HEK293 (cell line): ENCODE measurements at regions not wholly inside any gene's neighbourhood (a gene's known extent, or its start where the extent isn't known, plus 50 kb on each side); places are given as distances from the start of the nearest gene placed in this dataset.

Experiments
- EGR2 ChIP-seq: fragments of 450-650 bp; formaldehyde crosslinking; IDR thresholded peaks from 2 replicates; pipeline ENCODE4 v1.5.1; 2016; ENCODE audit warnings: low read depth, missing biosample characterization, missing genetic modification characterization
- HOXC10 ChIP-seq: sonication (generic); formaldehyde crosslinking; IDR thresholded peaks from 2 replicates; pipeline ENCODE4 v1.8.1; 2023; ENCODE audit warnings: mild to moderate bottlenecking, missing genetic modification reagents
- MZF1 ChIP-seq: fragments of 450-650 bp; formaldehyde crosslinking; IDR thresholded peaks from 2 replicates; pipeline ENCODE4 v1.5.1; 2017; ENCODE audit warnings: missing biosample characterization, missing genetic modification characterization, borderline replicate concordance
- SCRT2 ChIP-seq: fragments of 450-650 bp; formaldehyde crosslinking; IDR thresholded peaks from 2 replicates; pipeline ENCODE4 v1.5.1; 2016; ENCODE audit warnings: missing biosample characterization, missing genetic modification characterization
- ZNF16 ChIP-seq: fragments of 450-650 bp; formaldehyde crosslinking; IDR thresholded peaks from 2 replicates; pipeline ENCODE4 v1.5.1; 2016; ENCODE audit warnings: low read depth, missing biosample characterization, missing genetic modification characterization
- ZNF175 ChIP-seq: fragments of 450-650 bp; formaldehyde crosslinking; IDR thresholded peaks from 2 replicates; pipeline ENCODE4 v1.5.1; 2016; ENCODE audit warnings: missing biosample characterization, missing genetic modification characterization
- ZNF274 ChIP-seq, 2 experiments: fragments of 200-500 bp in 1 of 2; fragments of 450-650 bp in 1 of 2; sonication (Bioruptor generic) in 1 of 2; formaldehyde crosslinking in 1 of 2; IDR thresholded peaks; 2 replicates each; pipeline versions ENCODE4 v1.5.1 to v1.6.1; 2014 to 2016; ENCODE audit warnings: borderline replicate concordance in 1 of 2, inconsistent platforms in 1 of 2, low read length in 1 of 2, missing biosample characterization in 1 of 2, missing genetic modification characterization in 1 of 2
- ZNF426 ChIP-seq: fragments of 450-650 bp; formaldehyde crosslinking; IDR thresholded peaks from 2 replicates; pipeline ENCODE4 v1.5.1; 2017; ENCODE audit warnings: missing biosample characterization, missing genetic modification characterization, mild to moderate bottlenecking, inconsistent platforms, moderate library complexity
- TF ChIP-seq, protein P1 (sequence below): fragments of 450-650 bp; formaldehyde crosslinking; conservative IDR thresholded peaks from 2 replicates; pipeline ENCODE4 v1.5.1; 2016; ENCODE audit warnings: low read depth, missing biosample characterization, missing genetic modification characterization
- TF ChIP-seq, protein P2 (sequence below): fragments of 450-650 bp; formaldehyde crosslinking; IDR thresholded peaks from 2 replicates; pipeline ENCODE4 v1.5.1; 2016; ENCODE audit warnings: missing biosample characterization, missing genetic modification characterization
- TF ChIP-seq, protein P3 (sequence below): fragments of 450-650 bp; formaldehyde crosslinking; IDR thresholded peaks from 2 replicates; pipeline ENCODE4 v1.5.1; 2016; ENCODE audit warnings: missing biosample characterization, missing genetic modification characterization, low read depth
- TF ChIP-seq, protein P4 (sequence below): fragments of 450-650 bp; formaldehyde crosslinking; IDR thresholded peaks from 2 replicates; pipeline ENCODE4 v1.5.1; 2016; ENCODE audit warnings: missing biosample characterization, missing genetic modification characterization
- TF ChIP-seq, protein P5 (sequence below): fragments of 450-650 bp; formaldehyde crosslinking; IDR thresholded peaks from 2 replicates; pipeline ENCODE4 v1.5.1; 2016; ENCODE audit warnings: missing biosample characterization, missing genetic modification characterization
- TF ChIP-seq, protein P6 (sequence below): fragments of 450-650 bp; formaldehyde crosslinking; IDR thresholded peaks from 2 replicates; pipeline ENCODE4 v1.5.1; 2016; ENCODE audit warnings: missing biosample characterization, missing genetic modification characterization

DNA sequence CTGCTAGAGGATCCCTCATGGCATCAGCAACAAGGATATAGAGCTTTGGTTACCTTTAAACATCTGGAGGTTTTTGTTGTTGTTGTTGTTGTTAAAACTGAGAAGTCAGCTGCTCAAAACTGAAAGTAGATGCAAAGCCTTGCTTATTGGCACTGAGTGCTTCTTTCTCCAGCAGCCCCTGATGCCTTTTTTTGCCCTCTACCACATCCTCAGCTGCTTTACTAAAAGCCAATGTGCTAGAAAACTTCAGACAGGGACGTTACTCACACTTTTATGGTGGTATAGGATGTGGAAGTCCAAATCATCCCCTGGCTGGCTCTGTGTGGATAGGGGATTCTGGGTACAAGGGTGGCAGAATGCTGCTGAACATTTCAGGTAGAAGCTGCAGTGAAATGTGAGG lies 78.3 kb upstream of the CHST9 start:
- TF ChIP-seq, protein P1, sequence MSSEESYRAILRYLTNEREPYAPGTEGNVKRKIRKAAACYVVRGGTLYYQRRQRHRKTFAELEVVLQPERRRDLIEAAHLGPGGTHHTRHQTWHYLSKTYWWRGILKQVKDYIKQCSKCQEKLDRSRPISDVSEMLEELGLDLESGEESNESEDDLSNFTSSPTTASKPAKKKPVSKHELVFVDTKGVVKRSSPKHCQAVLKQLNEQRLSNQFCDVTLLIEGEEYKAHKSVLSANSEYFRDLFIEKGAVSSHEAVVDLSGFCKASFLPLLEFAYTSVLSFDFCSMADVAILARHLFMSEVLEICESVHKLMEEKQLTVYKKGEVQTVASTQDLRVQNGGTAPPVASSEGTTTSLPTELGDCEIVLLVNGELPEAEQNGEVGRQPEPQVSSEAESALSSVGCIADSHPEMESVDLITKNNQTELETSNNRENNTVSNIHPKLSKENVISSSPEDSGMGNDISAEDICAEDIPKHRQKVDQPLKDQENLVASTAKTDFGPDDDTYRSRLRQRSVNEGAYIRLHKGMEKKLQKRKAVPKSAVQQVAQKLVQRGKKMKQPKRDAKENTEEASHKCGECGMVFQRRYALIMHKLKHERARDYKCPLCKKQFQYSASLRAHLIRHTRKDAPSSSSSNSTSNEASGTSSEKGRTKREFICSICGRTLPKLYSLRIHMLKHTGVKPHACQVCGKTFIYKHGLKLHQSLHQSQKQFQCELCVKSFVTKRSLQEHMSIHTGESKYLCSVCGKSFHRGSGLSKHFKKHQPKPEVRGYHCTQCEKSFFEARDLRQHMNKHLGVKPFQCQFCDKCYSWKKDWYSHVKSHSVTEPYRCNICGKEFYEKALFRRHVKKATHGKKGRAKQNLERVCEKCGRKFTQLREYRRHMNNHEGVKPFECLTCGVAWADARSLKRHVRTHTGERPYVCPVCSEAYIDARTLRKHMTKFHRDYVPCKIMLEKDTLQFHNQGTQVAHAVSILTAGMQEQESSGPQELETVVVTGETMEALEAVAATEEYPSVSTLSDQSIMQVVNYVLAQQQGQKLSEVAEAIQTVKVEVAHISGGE (tag by site-specific recombination): no peak
- TF ChIP-seq MZF1 (tag by site-specific recombination) (no peak), ZNF274 (IDR thresholded peaks at IDR 0.05; ENCODE audit: low read length) (no peak), ZNF274 (tag by site-specific recombination; IDR thresholded peaks at IDR 0.05; ENCODE audit: borderline replicate concordance) (no peak), ZNF16 (tag by site-specific recombination) (no peak), ZNF426 (no peak), ZNF175 (tag by site-specific recombination) (no peak), SCRT2 (tag by site-specific recombination) (no peak), EGR2 (tag by site-specific recombination) (no peak), HOXC10 (CRISPR knock-in tag) (no peak)
- TF ChIP-seq, protein P2, sequence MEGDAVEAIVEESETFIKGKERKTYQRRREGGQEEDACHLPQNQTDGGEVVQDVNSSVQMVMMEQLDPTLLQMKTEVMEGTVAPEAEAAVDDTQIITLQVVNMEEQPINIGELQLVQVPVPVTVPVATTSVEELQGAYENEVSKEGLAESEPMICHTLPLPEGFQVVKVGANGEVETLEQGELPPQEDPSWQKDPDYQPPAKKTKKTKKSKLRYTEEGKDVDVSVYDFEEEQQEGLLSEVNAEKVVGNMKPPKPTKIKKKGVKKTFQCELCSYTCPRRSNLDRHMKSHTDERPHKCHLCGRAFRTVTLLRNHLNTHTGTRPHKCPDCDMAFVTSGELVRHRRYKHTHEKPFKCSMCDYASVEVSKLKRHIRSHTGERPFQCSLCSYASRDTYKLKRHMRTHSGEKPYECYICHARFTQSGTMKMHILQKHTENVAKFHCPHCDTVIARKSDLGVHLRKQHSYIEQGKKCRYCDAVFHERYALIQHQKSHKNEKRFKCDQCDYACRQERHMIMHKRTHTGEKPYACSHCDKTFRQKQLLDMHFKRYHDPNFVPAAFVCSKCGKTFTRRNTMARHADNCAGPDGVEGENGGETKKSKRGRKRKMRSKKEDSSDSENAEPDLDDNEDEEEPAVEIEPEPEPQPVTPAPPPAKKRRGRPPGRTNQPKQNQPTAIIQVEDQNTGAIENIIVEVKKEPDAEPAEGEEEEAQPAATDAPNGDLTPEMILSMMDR: no peak
- TF ChIP-seq, protein P3, sequence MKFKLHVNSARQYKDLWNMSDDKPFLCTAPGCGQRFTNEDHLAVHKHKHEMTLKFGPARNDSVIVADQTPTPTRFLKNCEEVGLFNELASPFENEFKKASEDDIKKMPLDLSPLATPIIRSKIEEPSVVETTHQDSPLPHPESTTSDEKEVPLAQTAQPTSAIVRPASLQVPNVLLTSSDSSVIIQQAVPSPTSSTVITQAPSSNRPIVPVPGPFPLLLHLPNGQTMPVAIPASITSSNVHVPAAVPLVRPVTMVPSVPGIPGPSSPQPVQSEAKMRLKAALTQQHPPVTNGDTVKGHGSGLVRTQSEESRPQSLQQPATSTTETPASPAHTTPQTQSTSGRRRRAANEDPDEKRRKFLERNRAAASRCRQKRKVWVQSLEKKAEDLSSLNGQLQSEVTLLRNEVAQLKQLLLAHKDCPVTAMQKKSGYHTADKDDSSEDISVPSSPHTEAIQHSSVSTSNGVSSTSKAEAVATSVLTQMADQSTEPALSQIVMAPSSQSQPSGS (tag by site-specific recombination): no peak
- TF ChIP-seq, protein P4, sequence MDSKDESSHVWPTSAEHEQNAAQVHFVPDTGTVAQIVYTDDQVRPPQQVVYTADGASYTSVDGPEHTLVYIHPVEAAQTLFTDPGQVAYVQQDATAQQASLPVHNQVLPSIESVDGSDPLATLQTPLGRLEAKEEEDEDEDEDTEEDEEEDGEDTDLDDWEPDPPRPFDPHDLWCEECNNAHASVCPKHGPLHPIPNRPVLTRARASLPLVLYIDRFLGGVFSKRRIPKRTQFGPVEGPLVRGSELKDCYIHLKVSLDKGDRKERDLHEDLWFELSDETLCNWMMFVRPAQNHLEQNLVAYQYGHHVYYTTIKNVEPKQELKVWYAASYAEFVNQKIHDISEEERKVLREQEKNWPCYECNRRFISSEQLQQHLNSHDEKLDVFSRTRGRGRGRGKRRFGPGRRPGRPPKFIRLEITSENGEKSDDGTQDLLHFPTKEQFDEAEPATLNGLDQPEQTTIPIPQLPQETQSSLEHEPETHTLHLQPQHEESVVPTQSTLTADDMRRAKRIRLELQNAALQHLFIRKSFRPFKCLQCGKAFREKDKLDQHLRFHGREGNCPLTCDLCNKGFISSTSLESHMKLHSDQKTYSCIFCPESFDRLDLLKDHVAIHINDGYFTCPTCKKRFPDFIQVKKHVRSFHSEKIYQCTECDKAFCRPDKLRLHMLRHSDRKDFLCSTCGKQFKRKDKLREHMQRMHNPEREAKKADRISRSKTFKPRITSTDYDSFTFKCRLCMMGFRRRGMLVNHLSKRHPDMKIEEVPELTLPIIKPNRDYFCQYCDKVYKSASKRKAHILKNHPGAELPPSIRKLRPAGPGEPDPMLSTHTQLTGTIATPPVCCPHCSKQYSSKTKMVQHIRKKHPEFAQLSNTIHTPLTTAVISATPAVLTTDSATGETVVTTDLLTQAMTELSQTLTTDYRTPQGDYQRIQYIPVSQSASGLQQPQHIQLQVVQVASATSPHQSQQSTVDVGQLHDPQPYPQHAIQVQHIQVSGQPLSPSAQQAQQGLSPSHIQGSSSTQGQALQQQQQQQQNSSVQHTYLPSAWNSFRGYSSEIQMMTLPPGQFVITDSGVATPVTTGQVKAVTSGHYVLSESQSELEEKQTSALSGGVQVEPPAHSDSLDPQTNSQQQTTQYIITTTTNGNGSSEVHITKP (tag by site-specific recombination): no peak
- TF ChIP-seq, protein P5, sequence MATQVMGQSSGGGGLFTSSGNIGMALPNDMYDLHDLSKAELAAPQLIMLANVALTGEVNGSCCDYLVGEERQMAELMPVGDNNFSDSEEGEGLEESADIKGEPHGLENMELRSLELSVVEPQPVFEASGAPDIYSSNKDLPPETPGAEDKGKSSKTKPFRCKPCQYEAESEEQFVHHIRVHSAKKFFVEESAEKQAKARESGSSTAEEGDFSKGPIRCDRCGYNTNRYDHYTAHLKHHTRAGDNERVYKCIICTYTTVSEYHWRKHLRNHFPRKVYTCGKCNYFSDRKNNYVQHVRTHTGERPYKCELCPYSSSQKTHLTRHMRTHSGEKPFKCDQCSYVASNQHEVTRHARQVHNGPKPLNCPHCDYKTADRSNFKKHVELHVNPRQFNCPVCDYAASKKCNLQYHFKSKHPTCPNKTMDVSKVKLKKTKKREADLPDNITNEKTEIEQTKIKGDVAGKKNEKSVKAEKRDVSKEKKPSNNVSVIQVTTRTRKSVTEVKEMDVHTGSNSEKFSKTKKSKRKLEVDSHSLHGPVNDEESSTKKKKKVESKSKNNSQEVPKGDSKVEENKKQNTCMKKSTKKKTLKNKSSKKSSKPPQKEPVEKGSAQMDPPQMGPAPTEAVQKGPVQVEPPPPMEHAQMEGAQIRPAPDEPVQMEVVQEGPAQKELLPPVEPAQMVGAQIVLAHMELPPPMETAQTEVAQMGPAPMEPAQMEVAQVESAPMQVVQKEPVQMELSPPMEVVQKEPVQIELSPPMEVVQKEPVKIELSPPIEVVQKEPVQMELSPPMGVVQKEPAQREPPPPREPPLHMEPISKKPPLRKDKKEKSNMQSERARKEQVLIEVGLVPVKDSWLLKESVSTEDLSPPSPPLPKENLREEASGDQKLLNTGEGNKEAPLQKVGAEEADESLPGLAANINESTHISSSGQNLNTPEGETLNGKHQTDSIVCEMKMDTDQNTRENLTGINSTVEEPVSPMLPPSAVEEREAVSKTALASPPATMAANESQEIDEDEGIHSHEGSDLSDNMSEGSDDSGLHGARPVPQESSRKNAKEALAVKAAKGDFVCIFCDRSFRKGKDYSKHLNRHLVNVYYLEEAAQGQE (tag by site-specific recombination): no peak
- TF ChIP-seq, protein P6, sequence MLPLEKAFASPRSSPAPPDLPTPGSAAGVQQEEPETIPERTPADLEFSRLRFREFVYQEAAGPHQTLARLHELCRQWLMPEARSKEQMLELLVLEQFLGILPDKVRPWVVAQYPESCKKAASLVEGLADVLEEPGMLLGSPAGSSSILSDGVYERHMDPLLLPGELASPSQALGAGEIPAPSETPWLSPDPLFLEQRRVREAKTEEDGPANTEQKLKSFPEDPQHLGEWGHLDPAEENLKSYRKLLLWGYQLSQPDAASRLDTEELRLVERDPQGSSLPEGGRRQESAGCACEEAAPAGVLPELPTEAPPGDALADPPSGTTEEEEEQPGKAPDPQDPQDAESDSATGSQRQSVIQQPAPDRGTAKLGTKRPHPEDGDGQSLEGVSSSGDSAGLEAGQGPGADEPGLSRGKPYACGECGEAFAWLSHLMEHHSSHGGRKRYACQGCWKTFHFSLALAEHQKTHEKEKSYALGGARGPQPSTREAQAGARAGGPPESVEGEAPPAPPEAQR (tag by site-specific recombination): no peak
